ENCODE measurements at regions not wholly inside any gene's neighbourhood (a gene's known extent, or its start where the extent isn't known, plus 50 kb on each side); places are given as distances from the start of the nearest gene placed in this dataset.

- DNase-seq (ENCODE audit: low spot score), result no peak
- TF ChIP-seq CTCF (IDR thresholded peaks at IDR 0.05; ENCODE audit: extremely low read depth, missing control alignments), result no peak
Measured at GRCh38 chr4:14130551-14130950, 503.0 kb upstream of the BOD1L1 start.

GRCh38 chr4:14131335-14131734 is 503.8 kb upstream of the BOD1L1 start:
- DNase-seq (ENCODE audit: low spot score), result no peak
- no peak for TF ChIP-seq CTCF (IDR thresholded peaks at IDR 0.05; ENCODE audit: extremely low read depth, missing control alignments)

- no peak for DNase-seq (ENCODE audit: low spot score)
- TF ChIP-seq CTCF (IDR thresholded peaks at IDR 0.05; ENCODE audit: extremely low read depth, missing control alignments), result no peak
Measured at GRCh38 chr4:14132301-14132700, 504.8 kb upstream of the BOD1L1 start.

GRCh38 chr4:14138106-14138505 is 510.6 kb upstream of the BOD1L1 start:
- no peak for DNase-seq (ENCODE audit: low spot score)
- no peak for TF ChIP-seq CTCF (IDR thresholded peaks at IDR 0.05; ENCODE audit: extremely low read depth, missing control alignments)

GRCh38 chr4:14143892-14144291 is 516.4 kb upstream of the BOD1L1 start:
- TF ChIP-seq CTCF (IDR thresholded peaks at IDR 0.05; ENCODE audit: extremely low read depth, missing control alignments), result no peak
- no peak for DNase-seq (ENCODE audit: low spot score)

- DNase-seq (ENCODE audit: low spot score), result no peak
- TF ChIP-seq CTCF (IDR thresholded peaks at IDR 0.05; ENCODE audit: extremely low read depth, missing control alignments), result no peak
Measured at GRCh38 chr4:14149176-14150053, 521.9 kb upstream of the BOD1L1 start.

- no peak for DNase-seq (ENCODE audit: low spot score)
Measured at GRCh38 chr4:14151101-14151500, 523.6 kb upstream of the BOD1L1 start.

More at GRCh38 chr4:14151101-14151500, 523.6 kb upstream of the BOD1L1 start:
- TF ChIP-seq CTCF (IDR thresholded peaks at IDR 0.05; ENCODE audit: extremely low read depth, missing control alignments), result no peak

All from GM20000 (cell line).